GM12872 (cell line): ENCODE measurements at regions not wholly inside any gene's neighbourhood (a gene's known extent, or its start where the extent isn't known, plus 50 kb on each side); places are given as distances from the start of the nearest gene placed in this dataset.

Source experiments
- CTCF ChIP-seq: IDR thresholded peaks from 3 replicates; pipeline ENCODE4 v1.5.1; 2011; ENCODE audit warnings: low read depth, mild to moderate bottlenecking, low read length, moderate library complexity; ENCODE audit not compliant: insufficient read depth

DNA sequence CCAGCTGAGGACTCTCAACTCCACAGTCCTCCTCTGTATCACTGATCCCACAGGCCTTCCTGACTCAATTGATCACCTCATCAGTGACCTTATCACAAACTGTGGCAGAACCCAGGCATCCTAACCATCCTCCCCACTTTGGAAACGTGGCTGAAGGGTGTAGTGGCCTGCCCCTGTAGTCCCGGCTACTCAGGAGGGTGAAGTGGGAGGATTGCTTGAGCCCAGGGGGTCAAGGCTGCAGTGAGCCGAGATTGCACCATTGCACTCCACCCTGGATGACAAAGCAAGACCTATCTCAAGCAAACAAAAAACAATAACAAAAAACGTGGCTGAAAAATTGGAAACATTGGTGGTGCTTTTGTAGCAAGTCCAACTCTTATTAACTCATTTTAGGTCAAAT lies 203.4 kb upstream of the ZNF217 start:
- no peak for TF ChIP-seq CTCF

GRCh38 chr20:53795170-53795569 lies 201.5 kb upstream of the ZNF217 start:
- no peak for TF ChIP-seq CTCF

GRCh38 chr20:53794529-53795115 lies 201.0 kb upstream of the ZNF217 start:
- TF ChIP-seq CTCF = no peak

DNA sequence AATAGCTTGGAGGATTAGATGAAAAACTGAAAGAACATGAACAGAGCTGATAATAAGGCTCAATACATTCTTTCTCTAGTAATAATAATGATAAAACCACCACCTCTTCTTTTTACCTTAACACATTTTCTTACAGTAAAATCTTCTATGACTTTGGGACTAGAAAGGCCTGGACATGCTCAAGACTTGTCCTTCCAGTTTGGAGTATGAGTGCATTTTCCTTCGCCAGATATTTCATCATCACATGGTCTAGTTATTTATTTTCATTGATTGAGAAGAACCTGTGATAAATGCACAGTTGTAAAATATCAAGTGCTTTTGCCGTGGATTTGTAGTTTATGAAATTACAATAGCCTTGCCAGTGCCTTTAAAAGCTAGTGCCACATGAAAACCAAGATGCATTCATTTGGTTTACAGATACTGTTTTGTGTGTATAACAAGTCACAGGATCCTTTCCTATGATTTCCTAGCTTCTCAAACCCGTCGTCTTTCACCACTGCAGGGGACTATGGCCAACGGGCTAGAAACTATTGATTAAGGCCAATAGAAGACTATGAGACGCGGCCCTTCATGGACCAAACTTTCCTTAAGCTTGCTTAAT lies 200.2 kb upstream of the ZNF217 start:
- TF ChIP-seq CTCF = no peak

- no peak for TF ChIP-seq CTCF
Observed at GRCh38 chr20:53792946-53793536, 199.4 kb upstream of the ZNF217 start.

- no peak for TF ChIP-seq CTCF
Observed at GRCh38 chr20:53789989-53790675, 196.5 kb upstream of the ZNF217 start.

DNA sequence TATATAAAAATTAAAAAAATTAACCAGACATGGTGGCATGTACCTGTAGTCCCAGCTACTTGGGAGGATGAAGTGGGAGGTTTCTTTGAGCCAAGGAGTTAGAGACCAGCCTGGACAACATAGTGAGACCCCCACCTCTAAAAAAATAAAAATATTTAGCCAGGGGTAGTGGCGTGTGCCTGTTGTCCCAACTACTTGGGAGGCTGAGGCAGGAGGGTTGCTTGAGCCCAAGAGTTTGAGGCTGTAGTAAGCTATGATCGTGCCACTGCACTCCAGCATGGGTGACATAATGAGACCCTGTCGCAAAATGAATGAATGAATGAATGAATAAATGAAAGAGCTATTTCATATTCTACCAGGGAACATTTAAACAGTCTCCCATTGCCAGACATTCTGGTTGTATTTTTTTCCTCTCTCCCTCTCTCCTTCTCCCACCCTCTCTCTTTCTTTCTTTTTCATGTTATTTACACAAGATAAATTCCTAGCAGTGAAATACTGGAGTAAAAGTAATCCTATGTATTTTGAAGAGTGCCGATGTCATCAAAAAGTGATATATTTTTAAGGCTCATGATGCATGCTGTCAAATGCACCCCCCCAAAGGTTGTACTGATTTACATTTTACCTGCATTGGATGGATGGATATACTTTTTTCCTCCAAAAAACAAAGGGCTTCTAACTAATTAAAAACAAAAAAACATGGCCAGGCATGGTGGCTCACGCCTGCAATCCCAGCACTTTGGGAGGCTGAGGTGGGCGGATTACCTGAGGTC lies 194.8 kb upstream of the ZNF217 start:
- no peak for TF ChIP-seq CTCF
